Renal pelvis (tissue), 1 donor: ENCODE measurements at regions not wholly inside any gene's neighbourhood (a gene's known extent, or its start where the extent isn't known, plus 50 kb on each side); places are given as distances from the start of the nearest gene placed in this dataset.

ENCODE experiments used
- DNase-seq: peaks from one replicate; pipeline ENCODE4 v3.0.0-alpha.2; 2013

GRCh38 chr12:107891967-107892366 is 117.5 kb downstream of the ASCL4 start:
- DNase-seq = no peak

GRCh38 chr12:107894589-107894988 is 120.1 kb downstream of the ASCL4 start:
- DNase-seq = no peak

- DNase-seq = no peak
Measured at GRCh38 chr12:107895966-107896365, 121.5 kb downstream of the ASCL4 start.

GRCh38 chr12:107900588-107900987 is 126.1 kb downstream of the ASCL4 start:
- no peak for DNase-seq

GRCh38 chr12:107903341-107904061 is 129.0 kb downstream of the ASCL4 start:
- DNase-seq = peak; percentile 37

GRCh38 chr12:107906707-107907106 is 132.2 kb downstream of the ASCL4 start:
- no peak for DNase-seq

GRCh38 chr12:107912421-107913004 is 138.0 kb downstream of the ASCL4 start:
- peak; percentile 22 for DNase-seq

- DNase-seq = no peak
Measured at GRCh38 chr12:107914460-107914977, 140.0 kb downstream of the ASCL4 start.

GRCh38 chr12:107917912-107918800 is 143.7 kb downstream of the ASCL4 start:
- DNase-seq = no peak

- DNase-seq = no peak
Measured at GRCh38 chr12:107921062-107921461, 146.6 kb downstream of the ASCL4 start.

GRCh38 chr12:107925125-107925524 is 150.6 kb downstream of the ASCL4 start:
- DNase-seq = no peak

- DNase-seq = peak; percentile 15
Measured at GRCh38 chr12:107929436-107929835, 154.9 kb downstream of the ASCL4 start.

GRCh38 chr12:107931761-107932160 is 157.3 kb downstream of the ASCL4 start:
- no peak for DNase-seq

GRCh38 chr12:107938446-107938845 is 163.9 kb downstream of the ASCL4 start:
- no peak for DNase-seq

- DNase-seq = no peak
Measured at GRCh38 chr12:107948391-107948945, 174.0 kb downstream of the ASCL4 start.

- DNase-seq = no peak
Measured at GRCh38 chr12:107951024-107951423, 176.5 kb downstream of the ASCL4 start.

GRCh38 chr12:107955966-107956643 is 173.0 kb upstream of the WSCD2 start:
- DNase-seq = no peak

- DNase-seq = no peak
Measured at GRCh38 chr12:107957459-107957858, 171.6 kb upstream of the WSCD2 start.

- DNase-seq = no peak
Measured at GRCh38 chr12:107963635-107964034, 165.5 kb upstream of the WSCD2 start.

- no peak for DNase-seq
Measured at GRCh38 chr12:107967170-107967569, 161.9 kb upstream of the WSCD2 start.

- DNase-seq = no peak
Measured at GRCh38 chr12:107973950-107974349, 155.1 kb upstream of the WSCD2 start.

GRCh38 chr12:107976331-107976730 is 152.8 kb upstream of the WSCD2 start:
- DNase-seq = no peak
